ENCODE measurements at regions not wholly inside any gene's neighbourhood (a gene's known extent, or its start where the extent isn't known, plus 50 kb on each side); places are given as distances from the start of the nearest gene placed in this dataset.

DNA sequence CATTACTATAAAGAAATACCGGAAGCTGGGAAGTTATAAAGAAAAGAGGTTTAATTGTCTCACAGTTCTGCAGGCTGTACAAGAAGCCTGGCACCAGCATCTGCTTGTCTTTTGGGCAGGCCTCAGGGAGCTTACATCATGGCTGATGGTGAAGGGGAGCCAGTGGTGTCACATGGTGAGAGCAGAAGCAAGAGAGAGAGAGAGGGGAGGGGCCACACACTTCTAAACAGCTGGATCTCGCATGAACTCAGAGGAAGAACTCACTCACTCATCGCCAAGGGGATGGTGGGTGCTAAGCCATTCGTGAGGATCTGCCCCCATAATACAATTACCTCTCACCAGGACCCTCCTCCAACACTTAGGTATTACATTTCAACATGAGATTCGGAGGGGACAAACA is 51.8 kb upstream of the ANKRD34C start:
- Histone ChIP-seq H3K27ac (ENCODE audit: low read depth, low read length) (no peak overlapping the region), H3K79me2 (ENCODE audit: control insufficient read depth, insufficient read depth, low read length, unreplicated experiment) (no peaks in the 10 kb centered on the region), H2AFZ (ENCODE audit: low read length, unreplicated experiment) (no peak overlapping the region), H3K4me3 (ENCODE audit: low read depth, low read length) (no peak overlapping the region), H3K27me3 (ENCODE audit: insufficient read depth, low read length) (peaks cover 64% of the 10 kb centered on the region), H3K4me1 (ENCODE audit: control insufficient read depth, insufficient read depth, low read length, unreplicated experiment) (no peaks in the 10 kb centered on the region), H3K36me3 (ENCODE audit: insufficient read depth, low read length) (no peaks in the 10 kb centered on the region)

DNA sequence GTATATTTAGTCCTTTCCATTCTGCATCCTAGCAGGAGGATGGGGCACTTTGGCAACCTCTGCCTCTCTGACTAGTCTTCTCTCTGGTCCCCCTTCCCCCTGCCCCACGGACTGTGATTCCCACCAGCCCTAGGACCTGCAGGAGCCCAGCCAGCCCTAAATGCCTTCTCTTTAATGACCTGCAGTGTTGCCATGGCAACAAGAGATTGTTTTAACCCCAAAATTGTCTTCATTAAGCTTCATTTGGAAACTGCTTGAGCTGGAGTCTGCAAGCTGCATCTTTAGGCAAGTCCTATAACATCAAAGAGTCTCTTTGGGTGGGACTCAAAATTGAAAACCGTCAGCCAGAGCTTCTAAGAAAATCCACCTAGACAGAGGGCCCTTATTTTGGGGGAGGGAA is 59.7 kb upstream of the ANKRD34C start:
- Histone ChIP-seq H3K27ac (ENCODE audit: low read depth, low read length) (no peak overlapping the region), H2AFZ (ENCODE audit: low read length, unreplicated experiment) (no peak overlapping the region), H3K4me3 (ENCODE audit: low read depth, low read length) (no peak overlapping the region)

DNA sequence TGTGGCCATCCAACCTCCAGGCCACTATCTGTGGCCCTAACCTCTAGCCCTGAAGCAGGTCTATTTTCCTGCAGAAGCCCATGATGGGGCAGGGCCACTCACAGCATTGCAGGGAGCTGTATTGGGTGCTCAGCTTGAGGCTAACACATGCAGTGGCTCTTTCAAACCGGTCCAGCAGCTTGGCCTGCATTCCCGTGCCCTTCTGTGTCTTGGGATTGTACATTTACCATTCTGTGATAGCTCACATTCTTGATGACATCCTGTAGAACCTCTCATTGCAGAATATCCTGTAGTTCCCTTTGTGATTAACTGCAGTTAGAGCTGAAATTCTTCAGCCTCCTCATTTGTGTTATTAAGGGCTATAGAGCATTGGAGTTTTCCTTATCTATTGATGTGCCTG is 60.8 kb upstream of the ANKRD34C start:
- Histone ChIP-seq H3K36me3 (ENCODE audit: insufficient read depth, low read length) (no peaks in the 10 kb centered on the region), H3K79me2 (ENCODE audit: control insufficient read depth, insufficient read depth, low read length, unreplicated experiment) (no peaks in the 10 kb centered on the region), H2AFZ (ENCODE audit: low read length, unreplicated experiment) (no peak overlapping the region), H3K4me3 (ENCODE audit: low read depth, low read length) (no peak overlapping the region), H3K27me3 (ENCODE audit: insufficient read depth, low read length) (peaks cover 83% of the 10 kb centered on the region), H3K4me1 (ENCODE audit: control insufficient read depth, insufficient read depth, low read length, unreplicated experiment) (no peaks in the 10 kb centered on the region), H3K27ac (ENCODE audit: low read depth, low read length) (no peak overlapping the region)

More for the DNA sequence above, 59.7 kb upstream of the ANKRD34C start:
- Histone ChIP-seq H3K27me3 (ENCODE audit: insufficient read depth, low read length) (peaks cover 81% of the 10 kb centered on the region), H3K79me2 (ENCODE audit: control insufficient read depth, insufficient read depth, low read length, unreplicated experiment) (no peaks in the 10 kb centered on the region), H3K36me3 (ENCODE audit: insufficient read depth, low read length) (no peaks in the 10 kb centered on the region), H3K4me1 (ENCODE audit: control insufficient read depth, insufficient read depth, low read length, unreplicated experiment) (no peaks in the 10 kb centered on the region)

DNA sequence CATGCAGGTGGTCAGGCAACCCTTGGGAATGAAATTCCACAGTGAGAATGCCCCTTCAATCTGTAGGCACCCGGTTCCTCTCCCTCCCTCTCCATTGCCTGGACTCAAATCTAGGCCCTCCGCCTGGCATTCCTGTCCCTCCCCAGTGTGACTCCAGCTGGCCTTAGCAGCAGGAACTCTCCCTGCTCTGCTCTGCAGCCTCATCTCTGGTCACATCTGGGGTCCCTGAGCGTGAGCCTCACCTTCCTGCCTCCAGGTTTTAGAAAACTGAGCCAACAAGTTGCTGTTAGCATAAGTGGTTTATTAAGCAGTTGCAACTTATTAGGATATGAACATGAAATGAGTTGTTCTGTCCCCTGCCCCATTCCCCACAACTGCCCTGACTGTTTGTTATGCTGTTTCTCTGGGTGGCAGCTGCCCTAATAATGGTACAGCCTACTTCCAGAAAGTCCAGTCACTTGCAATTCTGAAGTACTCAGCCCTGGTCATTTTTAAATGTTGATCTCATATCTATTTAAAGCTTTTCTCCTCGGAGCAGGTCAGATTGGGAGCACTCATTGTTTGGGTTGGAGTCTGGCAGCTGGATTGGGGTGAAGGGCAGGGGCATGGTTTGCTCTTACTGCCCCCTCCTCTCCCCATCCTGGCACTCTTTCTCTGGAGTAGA is 63.0 kb upstream of the ANKRD34C start:
- no peak overlapping the region for H3K27ac ChIP-seq (ENCODE audit: low read depth, low read length)
- no peak overlapping the region for H2AFZ ChIP-seq (ENCODE audit: low read length, unreplicated experiment)
- H3K79me2 ChIP-seq (ENCODE audit: control insufficient read depth, insufficient read depth, low read length, unreplicated experiment), result no peaks in the 10 kb centered on the region
- H3K4me3 ChIP-seq (ENCODE audit: low read depth, low read length), result no peak overlapping the region
- H3K36me3 ChIP-seq (ENCODE audit: insufficient read depth, low read length), result no peaks in the 10 kb centered on the region
- H3K27me3 ChIP-seq (ENCODE audit: insufficient read depth, low read length), result peaks cover 83% of the 10 kb centered on the region
- H3K4me1 ChIP-seq (ENCODE audit: control insufficient read depth, insufficient read depth, low read length, unreplicated experiment), result no peaks in the 10 kb centered on the region

GRCh38 chr15:79218588-79219200 is 63.8 kb upstream of the ANKRD34C start:
- Histone ChIP-seq H3K79me2 (ENCODE audit: control insufficient read depth, insufficient read depth, low read length, unreplicated experiment) (no peaks in the 10 kb centered on the region), H3K27ac (ENCODE audit: low read depth, low read length) (no peak overlapping the region), H3K36me3 (ENCODE audit: insufficient read depth, low read length) (no peaks in the 10 kb centered on the region), H3K4me3 (ENCODE audit: low read depth, low read length) (no peak overlapping the region), H3K4me1 (ENCODE audit: control insufficient read depth, insufficient read depth, low read length, unreplicated experiment) (no peaks in the 10 kb centered on the region), H3K27me3 (ENCODE audit: insufficient read depth, low read length) (peaks cover 87% of the 10 kb centered on the region), H2AFZ (ENCODE audit: low read length, unreplicated experiment) (no peak overlapping the region)

- no peaks in the 10 kb centered on the region for H3K79me2 ChIP-seq (ENCODE audit: control insufficient read depth, insufficient read depth, low read length, unreplicated experiment)
- H3K27ac ChIP-seq (ENCODE audit: low read depth, low read length), result no peak overlapping the region
- no peak overlapping the region for H2AFZ ChIP-seq (ENCODE audit: low read length, unreplicated experiment)
Observed at GRCh38 chr15:79213650-79214049, 68.9 kb upstream of the ANKRD34C start.

GRCh38 chr15:79212589-79213157 is 69.8 kb upstream of the ANKRD34C start:
- H3K36me3 ChIP-seq (ENCODE audit: insufficient read depth, low read length), result no peaks in the 10 kb centered on the region
- no peak overlapping the region for H3K27ac ChIP-seq (ENCODE audit: low read depth, low read length)
- no peak overlapping the region for H3K4me3 ChIP-seq (ENCODE audit: low read depth, low read length)
- no peaks in the 10 kb centered on the region for H3K79me2 ChIP-seq (ENCODE audit: control insufficient read depth, insufficient read depth, low read length, unreplicated experiment)
- H3K27me3 ChIP-seq (ENCODE audit: insufficient read depth, low read length), result peaks cover 87% of the 10 kb centered on the region
- H2AFZ ChIP-seq (ENCODE audit: low read length, unreplicated experiment), result no peak overlapping the region
- H3K4me1 ChIP-seq (ENCODE audit: control insufficient read depth, insufficient read depth, low read length, unreplicated experiment), result no peaks in the 10 kb centered on the region

More at GRCh38 chr15:79213650-79214049, 68.9 kb upstream of the ANKRD34C start:
- Histone ChIP-seq H3K27me3 (ENCODE audit: insufficient read depth, low read length) (peaks cover 89% of the 10 kb centered on the region), H3K4me1 (ENCODE audit: control insufficient read depth, insufficient read depth, low read length, unreplicated experiment) (no peaks in the 10 kb centered on the region), H3K4me3 (ENCODE audit: low read depth, low read length) (no peak overlapping the region), H3K36me3 (ENCODE audit: insufficient read depth, low read length) (no peaks in the 10 kb centered on the region)

GRCh38 chr15:79211481-79211880 is 71.0 kb upstream of the ANKRD34C start:
- Histone ChIP-seq H3K79me2 (ENCODE audit: control insufficient read depth, insufficient read depth, low read length, unreplicated experiment) (no peaks in the 10 kb centered on the region), H3K4me3 (ENCODE audit: low read depth, low read length) (no peak overlapping the region), H3K4me1 (ENCODE audit: control insufficient read depth, insufficient read depth, low read length, unreplicated experiment) (no peaks in the 10 kb centered on the region), H3K27ac (ENCODE audit: low read depth, low read length) (no peak overlapping the region), H3K27me3 (ENCODE audit: insufficient read depth, low read length) (peaks cover 77% of the 10 kb centered on the region), H2AFZ (ENCODE audit: low read length, unreplicated experiment) (no peak overlapping the region), H3K36me3 (ENCODE audit: insufficient read depth, low read length) (no peaks in the 10 kb centered on the region)

DNA sequence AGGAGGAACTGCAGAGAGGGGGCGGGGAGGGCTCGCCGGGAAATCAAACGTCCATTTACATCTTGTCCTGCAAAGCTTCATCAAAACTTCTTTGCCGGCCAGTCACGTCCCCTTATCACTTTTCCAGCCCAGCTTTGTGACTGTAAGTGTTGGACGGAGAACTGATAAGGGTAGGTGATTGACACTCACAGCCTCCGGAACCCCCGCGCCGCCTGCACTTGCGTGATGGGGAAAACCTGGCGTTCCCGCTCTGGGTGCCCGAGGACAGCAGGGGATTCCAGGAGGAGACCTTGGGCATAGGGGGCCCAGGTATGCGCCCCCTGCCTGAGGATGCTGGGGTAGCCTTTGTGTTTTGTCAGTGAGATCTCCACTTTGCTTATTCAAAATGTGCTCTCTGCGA is 72.8 kb upstream of the ANKRD34C start:
- peaks cover 86% of the 10 kb centered on the region for H3K27me3 ChIP-seq (ENCODE audit: insufficient read depth, low read length)
- H3K4me3 ChIP-seq (ENCODE audit: low read depth, low read length), result no peak overlapping the region
- H3K36me3 ChIP-seq (ENCODE audit: insufficient read depth, low read length), result no peaks in the 10 kb centered on the region
- H3K79me2 ChIP-seq (ENCODE audit: control insufficient read depth, insufficient read depth, low read length, unreplicated experiment), result no peaks in the 10 kb centered on the region
- no peaks in the 10 kb centered on the region for H3K4me1 ChIP-seq (ENCODE audit: control insufficient read depth, insufficient read depth, low read length, unreplicated experiment)
- H3K27ac ChIP-seq (ENCODE audit: low read depth, low read length), result no peak overlapping the region
- H2AFZ ChIP-seq (ENCODE audit: low read length, unreplicated experiment), result no peak overlapping the region

DNA sequence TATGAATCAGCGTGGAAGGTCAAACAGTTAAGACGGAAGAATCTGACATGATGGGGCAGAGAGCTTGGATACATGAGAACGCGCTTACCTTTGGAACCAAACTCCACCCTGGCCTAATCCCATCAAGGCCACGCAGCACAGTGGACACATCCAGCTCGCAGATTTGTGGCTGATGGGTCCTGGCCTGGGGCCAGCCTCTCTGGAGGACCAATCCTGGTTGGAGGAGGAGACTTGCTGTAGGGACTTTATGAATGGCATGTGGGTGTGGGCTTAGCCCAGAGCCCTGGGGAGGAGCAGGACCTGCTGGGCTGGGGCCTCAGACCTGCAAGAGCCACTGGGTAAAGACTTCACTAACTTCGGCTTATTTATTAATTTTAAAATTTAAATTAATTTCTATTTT is 73.4 kb upstream of the ANKRD34C start:
- H3K4me1 ChIP-seq (ENCODE audit: control insufficient read depth, insufficient read depth, low read length, unreplicated experiment), result no peaks in the 10 kb centered on the region
- no peaks in the 10 kb centered on the region for H3K79me2 ChIP-seq (ENCODE audit: control insufficient read depth, insufficient read depth, low read length, unreplicated experiment)
- no peak overlapping the region for H3K27ac ChIP-seq (ENCODE audit: low read depth, low read length)
- no peak overlapping the region for H3K4me3 ChIP-seq (ENCODE audit: low read depth, low read length)
- peaks cover 86% of the 10 kb centered on the region for H3K27me3 ChIP-seq (ENCODE audit: insufficient read depth, low read length)
- H2AFZ ChIP-seq (ENCODE audit: low read length, unreplicated experiment), result no peak overlapping the region
- no peaks in the 10 kb centered on the region for H3K36me3 ChIP-seq (ENCODE audit: insufficient read depth, low read length)

GRCh38 chr15:79208179-79208578 is 74.3 kb upstream of the ANKRD34C start:
- Histone ChIP-seq H3K27ac (ENCODE audit: low read depth, low read length) (no peak overlapping the region), H2AFZ (ENCODE audit: low read length, unreplicated experiment) (no peak overlapping the region), H3K4me3 (ENCODE audit: low read depth, low read length) (no peak overlapping the region), H3K36me3 (ENCODE audit: insufficient read depth, low read length) (no peaks in the 10 kb centered on the region), H3K4me1 (ENCODE audit: control insufficient read depth, insufficient read depth, low read length, unreplicated experiment) (no peaks in the 10 kb centered on the region), H3K79me2 (ENCODE audit: control insufficient read depth, insufficient read depth, low read length, unreplicated experiment) (no peaks in the 10 kb centered on the region), H3K27me3 (ENCODE audit: insufficient read depth, low read length) (peaks cover 85% of the 10 kb centered on the region)
